Stomach (tissue), 4 donors: ENCODE measurements at regions not wholly inside any gene's neighbourhood (a gene's known extent, or its start where the extent isn't known, plus 50 kb on each side); places are given as distances from the start of the nearest gene placed in this dataset.
"Not testable (repeated sequence)": the region's sequence is repeated elsewhere in the genome, so short reads cannot be mapped to it uniquely, and the experiment has no call there.

Experiments used
- CTCF ChIP-seq, 7 experiments: fragments of 450-650 bp in 4 of 7; fragments of 200-600 bp in 3 of 7; sonication (generic) in 3 of 7; IDR thresholded peaks; one replicate each; pipeline ENCODE4 v1.5.1; 2016 to 2019; ENCODE audit warnings: antibody characterized with exemption in 7 of 7, control low read depth in 2 of 7, mild to moderate bottlenecking in 1 of 7
- POLR2A ChIP-seq, 4 donors: fragments of 450-650 bp; IDR thresholded peaks; one replicate each; pipeline ENCODE4 v1.6.1; 2016; ENCODE audit warnings: antibody characterized with exemption in 4 of 4, control low read depth in 2 of 4, mild to moderate bottlenecking in 1 of 4, moderate library complexity in 1 of 4
- POLR2AphosphoS5 ChIP-seq, 3 donors: sonication (generic); formaldehyde crosslinking; IDR thresholded peaks; one replicate each; pipeline ENCODE4 v1.6.1; 2016; ENCODE audit warnings: antibody characterized with exemption in 3 of 3

- TF ChIP-seq CTCF, POLR2AphosphoS5, POLR2A (IDR thresholded peaks at IDR 0.05): not testable (repeated sequence)
These were observed 99.8 kb upstream of the MPP7 start for GRCh38 chr10:28402611-28403073.
